H1 (cell line): ENCODE measurements at regions not wholly inside any gene's neighbourhood (a gene's known extent, or its start where the extent isn't known, plus 50 kb on each side); places are given as distances from the start of the nearest gene placed in this dataset.

Experiments used
- HDAC2 ChIP-seq, 2 experiments: fragments of 300-600 bp in 1 of 2; sonication (generic) in 1 of 2; IDR thresholded peaks; 2 replicates each; pipeline ENCODE4 v1.6.1; 2011 to 2012; ENCODE audit warnings: low read depth in 2 of 2, low read length in 2 of 2, mild to moderate bottlenecking in 2 of 2, moderate library complexity in 2 of 2, borderline replicate concordance in 1 of 2, inconsistent platforms in 1 of 2
- TF ChIP-seq, protein P1 (sequence below): IDR thresholded peaks from 2 replicates; pipeline ENCODE4 v1.6.1; 2011; ENCODE audit warnings: low read length, improper control_type of control experiment
- TF ChIP-seq, protein P2 (sequence below): IDR thresholded peaks from 2 replicates; pipeline ENCODE4 v1.6.1; 2012; ENCODE audit warnings: inconsistent platforms

DNA sequence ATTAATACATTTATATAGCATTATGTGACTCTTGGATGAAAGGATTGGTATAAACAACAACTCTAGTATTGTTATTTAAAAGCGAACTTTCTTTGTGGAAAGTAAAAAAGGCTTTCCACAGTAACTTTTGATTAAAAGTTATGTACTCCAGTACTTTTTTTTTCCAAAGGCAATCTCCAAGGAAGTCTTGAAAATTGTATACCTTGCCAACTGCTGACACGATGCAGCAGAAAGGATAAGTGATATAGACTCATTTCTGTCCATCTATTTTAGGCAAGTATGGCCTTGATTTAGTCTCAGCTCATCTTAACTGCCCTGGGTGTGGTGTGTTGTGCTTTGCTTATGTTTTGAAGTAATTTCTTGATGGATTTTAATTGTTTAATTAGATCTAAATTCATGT lies 79.7 kb downstream of the OTOL1 start (continued):
- TF ChIP-seq, protein P1, sequence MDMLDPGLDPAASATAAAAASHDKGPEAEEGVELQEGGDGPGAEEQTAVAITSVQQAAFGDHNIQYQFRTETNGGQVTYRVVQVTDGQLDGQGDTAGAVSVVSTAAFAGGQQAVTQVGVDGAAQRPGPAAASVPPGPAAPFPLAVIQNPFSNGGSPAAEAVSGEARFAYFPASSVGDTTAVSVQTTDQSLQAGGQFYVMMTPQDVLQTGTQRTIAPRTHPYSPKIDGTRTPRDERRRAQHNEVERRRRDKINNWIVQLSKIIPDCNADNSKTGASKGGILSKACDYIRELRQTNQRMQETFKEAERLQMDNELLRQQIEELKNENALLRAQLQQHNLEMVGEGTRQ, result no peak
- TF ChIP-seq, protein P2, sequence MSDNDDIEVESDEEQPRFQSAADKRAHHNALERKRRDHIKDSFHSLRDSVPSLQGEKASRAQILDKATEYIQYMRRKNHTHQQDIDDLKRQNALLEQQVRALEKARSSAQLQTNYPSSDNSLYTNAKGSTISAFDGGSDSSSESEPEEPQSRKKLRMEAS, result no peak
- no peak for TF ChIP-seq HDAC2 (IDR thresholded peaks at IDR 0.05; ENCODE audit: borderline replicate concordance in 1 of 2, low read depth in 2 of 2, low read length in 2 of 2)
